ENCODE measurements at regions not wholly inside any gene's neighbourhood (a gene's known extent, or its start where the extent isn't known, plus 50 kb on each side); places are given as distances from the start of the nearest gene placed in this dataset.
"Not testable (repeated sequence)": the region's sequence is repeated elsewhere in the genome, so short reads cannot be mapped to it uniquely, and the experiment has no call there.

GRCh38 chr16:88232401-88233258 is 150.1 kb upstream of the ZNF469 start:
- not testable (repeated sequence) for H3K9me3 ChIP-seq (ENCODE audit: insufficient read depth, low read length); H3K27ac ChIP-seq (ENCODE audit: low read length); H2AFZ ChIP-seq (ENCODE audit: low read depth, low read length); H4K20me1 ChIP-seq (ENCODE audit: insufficient read depth, low read length); H3K27me3 ChIP-seq (ENCODE audit: low read depth, low read length); H3K36me3 ChIP-seq (replicated peaks; ENCODE audit: low read depth, low read length); H3K4me1 ChIP-seq (ENCODE audit: low read length); H3K9ac ChIP-seq (ENCODE audit: low read length); H3K4me3 ChIP-seq (ENCODE audit: low read length); H3K4me2 ChIP-seq (ENCODE audit: low read length); H3K79me2 ChIP-seq (ENCODE audit: low read length)

- not testable (repeated sequence) for H3K4me1 ChIP-seq (ENCODE audit: low read length); H3K79me2 ChIP-seq (ENCODE audit: low read length); H3K27me3 ChIP-seq (ENCODE audit: low read depth, low read length); H3K4me3 ChIP-seq (ENCODE audit: low read length); H3K4me2 ChIP-seq (ENCODE audit: low read length); H3K9me3 ChIP-seq (ENCODE audit: insufficient read depth, low read length); H2AFZ ChIP-seq (ENCODE audit: low read depth, low read length); H3K9ac ChIP-seq (ENCODE audit: low read length); H3K27ac ChIP-seq (ENCODE audit: low read length); H4K20me1 ChIP-seq (ENCODE audit: insufficient read depth, low read length); H3K36me3 ChIP-seq (replicated peaks; ENCODE audit: low read depth, low read length)
Observed at GRCh38 chr16:88233621-88234420, 148.9 kb upstream of the ZNF469 start.

GRCh38 chr16:88234421-88235271 is 148.1 kb upstream of the ZNF469 start:
- not testable (repeated sequence) for H3K4me3 ChIP-seq (ENCODE audit: low read length); H3K9ac ChIP-seq (ENCODE audit: low read length); H3K9me3 ChIP-seq (ENCODE audit: insufficient read depth, low read length); H3K36me3 ChIP-seq (replicated peaks; ENCODE audit: low read depth, low read length); H2AFZ ChIP-seq (ENCODE audit: low read depth, low read length); H3K4me2 ChIP-seq (ENCODE audit: low read length); H3K27ac ChIP-seq (ENCODE audit: low read length); H3K27me3 ChIP-seq (ENCODE audit: low read depth, low read length); H3K4me1 ChIP-seq (ENCODE audit: low read length); H3K79me2 ChIP-seq (ENCODE audit: low read length); H4K20me1 ChIP-seq (ENCODE audit: insufficient read depth, low read length)

GRCh38 chr16:88235691-88236090 is 147.1 kb upstream of the ZNF469 start:
- H3K9me3 ChIP-seq (ENCODE audit: insufficient read depth, low read length); H3K79me2 ChIP-seq (ENCODE audit: low read length); H3K4me2 ChIP-seq (ENCODE audit: low read length); H3K27me3 ChIP-seq (ENCODE audit: low read depth, low read length); H3K4me1 ChIP-seq (ENCODE audit: low read length); H2AFZ ChIP-seq (ENCODE audit: low read depth, low read length); H3K4me3 ChIP-seq (ENCODE audit: low read length); H3K27ac ChIP-seq (ENCODE audit: low read length); H3K36me3 ChIP-seq (replicated peaks; ENCODE audit: low read depth, low read length); H3K9ac ChIP-seq (ENCODE audit: low read length); H4K20me1 ChIP-seq (ENCODE audit: insufficient read depth, low read length): not testable (repeated sequence)

GRCh38 chr16:88236229-88236628 is 146.5 kb upstream of the ZNF469 start:
- H3K4me1 ChIP-seq (ENCODE audit: low read length); H3K79me2 ChIP-seq (ENCODE audit: low read length): not testable (repeated sequence)

GRCh38 chr16:88237314-88237713 is 145.4 kb upstream of the ZNF469 start:
- not testable (repeated sequence) for H4K20me1 ChIP-seq (ENCODE audit: insufficient read depth, low read length); H3K9ac ChIP-seq (ENCODE audit: low read length); H2AFZ ChIP-seq (ENCODE audit: low read depth, low read length); H3K79me2 ChIP-seq (ENCODE audit: low read length); H3K4me2 ChIP-seq (ENCODE audit: low read length); H3K9me3 ChIP-seq (ENCODE audit: insufficient read depth, low read length); H3K27me3 ChIP-seq (ENCODE audit: low read depth, low read length); H3K36me3 ChIP-seq (replicated peaks; ENCODE audit: low read depth, low read length); H3K27ac ChIP-seq (ENCODE audit: low read length); H3K4me1 ChIP-seq (ENCODE audit: low read length); H3K4me3 ChIP-seq (ENCODE audit: low read length)

More at GRCh38 chr16:88236229-88236628, 146.5 kb upstream of the ZNF469 start:
- H3K4me2 ChIP-seq (ENCODE audit: low read length); H4K20me1 ChIP-seq (ENCODE audit: insufficient read depth, low read length); H3K4me3 ChIP-seq (ENCODE audit: low read length); H3K27me3 ChIP-seq (ENCODE audit: low read depth, low read length); H3K9ac ChIP-seq (ENCODE audit: low read length); H3K36me3 ChIP-seq (replicated peaks; ENCODE audit: low read depth, low read length); H3K9me3 ChIP-seq (ENCODE audit: insufficient read depth, low read length); H3K27ac ChIP-seq (ENCODE audit: low read length); H2AFZ ChIP-seq (ENCODE audit: low read depth, low read length): not testable (repeated sequence)

GRCh38 chr16:88237761-88238415 is 144.9 kb upstream of the ZNF469 start:
- not testable (repeated sequence) for H3K4me1 ChIP-seq (ENCODE audit: low read length); H3K4me2 ChIP-seq (ENCODE audit: low read length); H3K27ac ChIP-seq (ENCODE audit: low read length); H3K36me3 ChIP-seq (replicated peaks; ENCODE audit: low read depth, low read length); H3K9me3 ChIP-seq (ENCODE audit: insufficient read depth, low read length); H3K27me3 ChIP-seq (ENCODE audit: low read depth, low read length); H3K4me3 ChIP-seq (ENCODE audit: low read length); H4K20me1 ChIP-seq (ENCODE audit: insufficient read depth, low read length); H3K79me2 ChIP-seq (ENCODE audit: low read length); H3K9ac ChIP-seq (ENCODE audit: low read length); H2AFZ ChIP-seq (ENCODE audit: low read depth, low read length)

GRCh38 chr16:88238732-88239274 is 144.0 kb upstream of the ZNF469 start:
- H4K20me1 ChIP-seq (ENCODE audit: insufficient read depth, low read length); H3K27ac ChIP-seq (ENCODE audit: low read length); H3K27me3 ChIP-seq (ENCODE audit: low read depth, low read length); H3K4me2 ChIP-seq (ENCODE audit: low read length); H3K36me3 ChIP-seq (replicated peaks; ENCODE audit: low read depth, low read length); H3K79me2 ChIP-seq (ENCODE audit: low read length); H3K4me3 ChIP-seq (ENCODE audit: low read length); H3K4me1 ChIP-seq (ENCODE audit: low read length); H3K9ac ChIP-seq (ENCODE audit: low read length); H3K9me3 ChIP-seq (ENCODE audit: insufficient read depth, low read length); H2AFZ ChIP-seq (ENCODE audit: low read depth, low read length): not testable (repeated sequence)
